ENCODE measurements at regions not wholly inside any gene's neighbourhood (a gene's known extent, or its start where the extent isn't known, plus 50 kb on each side); places are given as distances from the start of the nearest gene placed in this dataset.
"Not testable (repeated sequence)": the region's sequence is repeated elsewhere in the genome, so short reads cannot be mapped to it uniquely, and the experiment has no call there.

GRCh38 chr20:47429409-47429808 lies 72.3 kb upstream of the NCOA3 start:
- Mint-ChIP-seq H3K4me3 (no peak overlapping the region), H3K27me3 (peaks cover 2% of the 10 kb centered on the region), H3K4me1 (no peaks in the 10 kb centered on the region), H3K27ac (no peak overlapping the region), H3K9me3 (no peaks in the 10 kb centered on the region), H3K36me3 (ENCODE audit: low read depth) (peaks cover 3% of the 10 kb centered on the region)
- intact Hi-C loops (cut with micrococcal nuclease), result no loop called here
- DNase-seq, result no peak

- no peak for DNase-seq
- Mint-ChIP-seq H3K36me3 (ENCODE audit: low read depth) (peaks cover 3% of the 10 kb centered on the region), H3K4me1 (no peaks in the 10 kb centered on the region), H3K4me3 (no peak overlapping the region), H3K27me3 (peaks cover 2% of the 10 kb centered on the region), H3K9me3 (no peaks in the 10 kb centered on the region), H3K27ac (no peak overlapping the region)
- intact Hi-C loops (cut with micrococcal nuclease), result no loop called here
These were observed 70.7 kb upstream of the NCOA3 start for GRCh38 chr20:47430862-47431588.

GRCh38 chr20:47432834-47433210 lies 68.9 kb upstream of the NCOA3 start:
- H3K4me1 Mint-ChIP-seq, result no peaks in the 10 kb centered on the region

GRCh38 chr20:47434128-47434779 lies 67.4 kb upstream of the NCOA3 start:
- H3K9me3 Mint-ChIP-seq; H3K27me3 Mint-ChIP-seq; H3K4me3 Mint-ChIP-seq; intact Hi-C loops (cut with micrococcal nuclease); H3K27ac Mint-ChIP-seq; H3K4me1 Mint-ChIP-seq; DNase-seq; H3K36me3 Mint-ChIP-seq (ENCODE audit: low read depth): not testable (repeated sequence)

More at GRCh38 chr20:47432834-47433210, 68.9 kb upstream of the NCOA3 start:
- Mint-ChIP-seq H3K9me3 (no peaks in the 10 kb centered on the region), H3K27ac (no peak overlapping the region), H3K36me3 (ENCODE audit: low read depth) (peaks cover 1% of the 10 kb centered on the region), H3K27me3 (peaks cover 2% of the 10 kb centered on the region), H3K4me3 (no peak overlapping the region)
- intact Hi-C loops (cut with micrococcal nuclease), result no loop called here
- DNase-seq, result no peak

GRCh38 chr20:47438464-47439381 lies 63.0 kb upstream of the NCOA3 start:
- H3K27ac Mint-ChIP-seq, result no peak overlapping the region
- H3K9me3 Mint-ChIP-seq, result no peaks in the 10 kb centered on the region
- no peak overlapping the region for H3K4me3 Mint-ChIP-seq
- DNase-seq, result peak; percentile 64
- intact Hi-C loops (cut with micrococcal nuclease), result no loop called here
- H3K4me1 Mint-ChIP-seq, result peaks cover 8% of the 10 kb centered on the region
- no peaks in the 10 kb centered on the region for H3K27me3 Mint-ChIP-seq
- H3K36me3 Mint-ChIP-seq (ENCODE audit: low read depth), result no peaks in the 10 kb centered on the region

GRCh38 chr20:47440857-47441773 lies 60.6 kb upstream of the NCOA3 start:
- H3K4me1 Mint-ChIP-seq, result peaks cover 8% of the 10 kb centered on the region
- no peak for DNase-seq
- intact Hi-C loops (cut with micrococcal nuclease), result no loop called here
- no peak overlapping the region for H3K4me3 Mint-ChIP-seq
- H3K36me3 Mint-ChIP-seq (ENCODE audit: low read depth), result no peaks in the 10 kb centered on the region
- H3K9me3 Mint-ChIP-seq, result no peaks in the 10 kb centered on the region
- no peak overlapping the region for H3K27ac Mint-ChIP-seq
- no peaks in the 10 kb centered on the region for H3K27me3 Mint-ChIP-seq

- Mint-ChIP-seq H3K36me3 (ENCODE audit: low read depth) (no peaks in the 10 kb centered on the region), H3K27me3 (no peaks in the 10 kb centered on the region), H3K4me1 (peaks cover 8% of the 10 kb centered on the region), H3K27ac (no peak overlapping the region), H3K9me3 (no peaks in the 10 kb centered on the region), H3K4me3 (no peak overlapping the region)
- DNase-seq, result no peak
- intact Hi-C loops (cut with micrococcal nuclease), result no loop called here
These were observed 59.9 kb upstream of the NCOA3 start for GRCh38 chr20:47441774-47442150.

GRCh38 chr20:47443060-47443459 lies 58.6 kb upstream of the NCOA3 start:
- DNase-seq; H3K4me1 Mint-ChIP-seq; H3K4me3 Mint-ChIP-seq; H3K27me3 Mint-ChIP-seq; H3K36me3 Mint-ChIP-seq (ENCODE audit: low read depth); H3K27ac Mint-ChIP-seq; H3K9me3 Mint-ChIP-seq; intact Hi-C loops (cut with micrococcal nuclease): not testable (repeated sequence)

- no peaks in the 10 kb centered on the region for H3K36me3 Mint-ChIP-seq (ENCODE audit: low read depth)
- H3K27me3 Mint-ChIP-seq, result no peaks in the 10 kb centered on the region
- intact Hi-C loops (cut with micrococcal nuclease), result no loop called here
These were observed 57.1 kb upstream of the NCOA3 start for GRCh38 chr20:47444584-47444983.

GRCh38 chr20:47445291-47445690 lies 56.4 kb upstream of the NCOA3 start:
- no peak for DNase-seq
- H3K27ac Mint-ChIP-seq, result no peak overlapping the region
- intact Hi-C loops (cut with micrococcal nuclease), result no loop called here
- no peak overlapping the region for H3K4me3 Mint-ChIP-seq
- H3K4me1 Mint-ChIP-seq, result peaks cover 2% of the 10 kb centered on the region
- H3K9me3 Mint-ChIP-seq, result no peaks in the 10 kb centered on the region
- no peaks in the 10 kb centered on the region for H3K27me3 Mint-ChIP-seq
- H3K36me3 Mint-ChIP-seq (ENCODE audit: low read depth), result no peaks in the 10 kb centered on the region

More at GRCh38 chr20:47444584-47444983, 57.1 kb upstream of the NCOA3 start:
- Mint-ChIP-seq H3K4me3 (no peak overlapping the region), H3K27ac (no peak overlapping the region), H3K9me3 (no peaks in the 10 kb centered on the region), H3K4me1 (peaks cover 2% of the 10 kb centered on the region)
- no peak for DNase-seq

- intact Hi-C loops (cut with micrococcal nuclease); H3K4me3 Mint-ChIP-seq; H3K36me3 Mint-ChIP-seq (ENCODE audit: low read depth); H3K9me3 Mint-ChIP-seq; H3K4me1 Mint-ChIP-seq; DNase-seq; H3K27ac Mint-ChIP-seq; H3K27me3 Mint-ChIP-seq: not testable (repeated sequence)
These were observed 54.1 kb upstream of the NCOA3 start for GRCh38 chr20:47447350-47448296.

- no peak for DNase-seq
- intact Hi-C loops (cut with micrococcal nuclease), result no loop called here
- no peaks in the 10 kb centered on the region for H3K9me3 Mint-ChIP-seq
- H3K4me3 Mint-ChIP-seq, result no peak overlapping the region
- H3K4me1 Mint-ChIP-seq, result peaks cover 12% of the 10 kb centered on the region
- H3K36me3 Mint-ChIP-seq (ENCODE audit: low read depth), result no peaks in the 10 kb centered on the region
- no peaks in the 10 kb centered on the region for H3K27me3 Mint-ChIP-seq
- no peak overlapping the region for H3K27ac Mint-ChIP-seq
These were observed 53.3 kb upstream of the NCOA3 start for GRCh38 chr20:47448429-47448828.

All from activated CD4-positive, alpha-beta T cell treated with anti-CD3 and anti-CD28 coated beads, Interleukin-2, amount 10 ng/mL, durations not matched to agents 24 days and 14 days (primary cell).